ENCODE measurements at regions not wholly inside any gene's neighbourhood (a gene's known extent, or its start where the extent isn't known, plus 50 kb on each side); places are given as distances from the start of the nearest gene placed in this dataset.
"Not testable (repeated sequence)": the region's sequence is repeated elsewhere in the genome, so short reads cannot be mapped to it uniquely, and the experiment has no call there.

- ATAC-seq; DNase-seq; intact Hi-C loops (cut with micrococcal nuclease): not testable (repeated sequence)
Measured at GRCh38 chr3:187817766-187818165, 72.5 kb upstream of the BCL6 start.

GRCh38 chr3:187821616-187822317 lies 76.5 kb upstream of the BCL6 start:
- ATAC-seq (no peak), DNase-seq (no peak)
- intact Hi-C loops (cut with micrococcal nuclease): no loop called here

- ATAC-seq: no peak
- intact Hi-C loops (cut with micrococcal nuclease): no loop called here
- no peak for DNase-seq
Measured at GRCh38 chr3:187822402-187822801, 77.1 kb upstream of the BCL6 start.

GRCh38 chr3:187823746-187824145 lies 78.5 kb upstream of the BCL6 start:
- ATAC-seq: no peak
- intact Hi-C loops (cut with micrococcal nuclease): no loop called here
- DNase-seq: no peak

GRCh38 chr3:187827723-187828122 lies 82.5 kb upstream of the BCL6 start:
- DNase-seq (no peak), ATAC-seq (no peak)
- intact Hi-C loops (cut with micrococcal nuclease): no loop called here

GRCh38 chr3:187828579-187829452 lies 83.5 kb upstream of the BCL6 start:
- intact Hi-C loops (cut with micrococcal nuclease): no loop called here
- no peak for ATAC-seq
- no peak for DNase-seq

GRCh38 chr3:187830181-187830580 lies 84.9 kb upstream of the BCL6 start:
- ATAC-seq: no peak
- intact Hi-C loops (cut with micrococcal nuclease): no loop called here
- no peak for DNase-seq

GRCh38 chr3:187831125-187832051 lies 86.1 kb upstream of the BCL6 start:
- ATAC-seq: no peak
- intact Hi-C loops (cut with micrococcal nuclease): no loop called here
- no peak for DNase-seq

- ATAC-seq (no peak), DNase-seq (no peak)
- intact Hi-C loops (cut with micrococcal nuclease): no loop called here
Measured at GRCh38 chr3:187832202-187832601, 86.9 kb upstream of the BCL6 start.

GRCh38 chr3:187833375-187833774 lies 88.1 kb upstream of the BCL6 start:
- DNase-seq (no peak), ATAC-seq (no peak)
- intact Hi-C loops (cut with micrococcal nuclease): no loop called here

GRCh38 chr3:187833799-187834578 lies 88.7 kb upstream of the BCL6 start:
- no peak for DNase-seq
- no peak for ATAC-seq
- intact Hi-C loops (cut with micrococcal nuclease): no loop called here

- DNase-seq (no peak), ATAC-seq (no peak)
- intact Hi-C loops (cut with micrococcal nuclease): no loop called here
Measured at GRCh38 chr3:187836823-187837770, 91.8 kb upstream of the BCL6 start.

- intact Hi-C loops (cut with micrococcal nuclease): no loop called here
- DNase-seq (no peak), ATAC-seq (no peak)
Measured at GRCh38 chr3:187838016-187838540, 92.8 kb upstream of the BCL6 start.

- intact Hi-C loops (cut with micrococcal nuclease): no loop called here
- ATAC-seq (no peak), DNase-seq (no peak)
Measured at GRCh38 chr3:187839422-187839821, 94.2 kb upstream of the BCL6 start.

GRCh38 chr3:187840856-187841255 lies 95.6 kb upstream of the BCL6 start:
- intact Hi-C loops (cut with micrococcal nuclease): no loop called here
- DNase-seq (no peak), ATAC-seq (no peak)

GRCh38 chr3:187841560-187841959 lies 96.3 kb upstream of the BCL6 start:
- ATAC-seq (no peak), DNase-seq (no peak)
- intact Hi-C loops (cut with micrococcal nuclease): no loop called here

- peak; percentile 87 for ATAC-seq
- intact Hi-C loops (cut with micrococcal nuclease): no loop called here
- DNase-seq: peak; percentile 58
Measured at GRCh38 chr3:187843654-187844053, 98.4 kb upstream of the BCL6 start.

- intact Hi-C loops (cut with micrococcal nuclease): no loop called here
- DNase-seq: no peak
- no peak for ATAC-seq
Measured at GRCh38 chr3:187844708-187845107, 99.4 kb upstream of the BCL6 start.
